Fibroblast of pulmonary artery (primary cell): ENCODE measurements at regions not wholly inside any gene's neighbourhood (a gene's known extent, or its start where the extent isn't known, plus 50 kb on each side); places are given as distances from the start of the nearest gene placed in this dataset.
A peak's percentile ranks its signal among the peaks of the same experiment; 100 is the strongest.

ENCODE experiments used
- DNase-seq: peaks from one replicate; pipeline ENCODE4 v3.0.0-alpha.2; 2010; ENCODE audit warnings: low read depth
- H3K4me3 ChIP-seq: replicated peaks from 2 replicates; pipeline ENCODE4 v1.5.1; 2011; ENCODE audit warnings: low read depth, mild to moderate bottlenecking, control low read depth, low read length, moderate library complexity
- CTCF ChIP-seq: IDR thresholded peaks from 2 replicates; pipeline ENCODE4 v1.5.1; 2011; ENCODE audit warnings: mild to moderate bottlenecking, control low read depth, low read length, inconsistent platforms; ENCODE audit errors: missing control alignments

DNA sequence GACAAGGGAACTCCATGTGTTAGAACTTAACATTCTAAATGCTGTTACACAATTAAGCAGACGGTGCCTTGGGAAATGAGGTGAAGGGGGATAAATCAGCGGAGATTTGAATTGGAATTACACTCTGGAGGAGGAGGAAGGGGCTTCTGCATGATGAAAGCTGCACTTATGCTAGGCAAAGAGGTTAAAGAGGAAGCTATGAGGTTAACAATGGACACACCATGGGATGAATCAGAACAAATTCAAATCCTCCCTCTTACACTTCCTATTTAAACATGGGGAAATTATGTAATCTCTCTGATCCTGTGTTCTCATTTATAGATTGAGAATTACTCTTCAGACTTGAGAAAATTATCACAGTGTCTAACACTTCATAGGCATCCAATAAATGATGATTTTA, 121.5 kb upstream of the SIX2 start:
- no peak overlapping the region for H3K4me3 ChIP-seq
- peak; percentile 22 for DNase-seq
- TF ChIP-seq CTCF, result no peak

DNA sequence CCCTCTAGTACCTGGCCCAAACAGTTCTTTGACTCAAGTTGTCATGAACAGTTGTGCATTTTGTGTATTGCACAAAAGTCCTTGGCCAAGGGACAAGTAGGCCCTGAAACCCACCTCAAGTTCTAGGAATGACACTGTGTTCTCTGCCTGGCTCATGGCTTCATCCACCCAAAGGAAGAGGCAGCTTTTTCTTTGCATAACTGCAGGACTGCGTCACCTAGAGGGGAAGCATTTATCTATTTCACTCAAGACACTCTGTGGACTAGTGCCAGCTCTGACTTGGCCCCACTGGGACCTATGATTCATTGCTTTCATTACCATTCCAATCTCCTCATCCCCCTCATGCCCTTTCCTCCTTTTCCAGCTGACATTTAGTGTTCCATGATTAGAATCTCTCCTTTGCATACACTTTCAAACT, 119.3 kb upstream of the SIX2 start:
- H3K4me3 ChIP-seq, result no peak overlapping the region
- DNase-seq, result peak; percentile 99
- TF ChIP-seq CTCF, result peak; percentile 30

DNA sequence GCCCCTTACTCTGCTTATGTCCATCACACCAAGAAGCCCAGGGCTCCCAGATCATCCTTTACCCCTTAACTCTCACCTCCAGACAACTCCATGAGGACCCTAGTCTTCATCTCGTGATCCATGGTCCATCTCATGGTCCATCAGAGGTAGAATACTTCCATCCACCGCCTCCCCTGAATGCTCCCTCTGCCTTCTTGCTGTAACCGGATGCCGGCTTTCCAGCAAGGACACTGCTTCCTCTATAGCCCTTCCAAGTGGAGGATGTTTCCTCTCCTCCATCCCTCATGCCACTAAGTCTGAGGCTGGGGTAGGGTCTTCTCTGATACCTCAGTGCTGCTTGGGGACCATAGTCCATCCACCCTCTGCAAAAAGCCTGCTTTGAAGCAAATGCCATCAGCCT, 118.6 kb upstream of the SIX2 start:
- no peak for TF ChIP-seq CTCF
- no peak overlapping the region for H3K4me3 ChIP-seq
- DNase-seq, result no peak

DNA sequence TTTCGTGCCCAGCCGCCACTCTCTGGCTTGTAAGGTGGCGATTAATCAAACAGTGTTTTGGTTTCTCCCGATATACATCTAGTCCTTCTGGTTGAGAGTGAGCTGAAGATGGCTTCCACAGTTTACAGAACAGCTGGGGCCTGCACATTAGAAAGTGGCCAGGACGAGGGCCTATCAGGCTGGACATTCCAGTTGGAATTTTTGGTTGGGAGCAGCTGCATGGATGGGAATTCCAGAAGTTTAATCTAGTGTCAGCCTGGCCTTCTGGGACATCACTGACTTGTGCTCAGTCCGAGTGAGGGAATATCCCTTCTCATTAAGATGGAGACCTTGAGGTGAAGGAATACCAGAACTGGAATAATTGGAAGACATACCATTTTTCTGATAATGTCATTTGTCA, 118.1 kb upstream of the SIX2 start:
- H3K4me3 ChIP-seq, result no peak overlapping the region
- no peak for TF ChIP-seq CTCF
- DNase-seq, result no peak

- TF ChIP-seq CTCF, result no peak
- DNase-seq, result no peak
- H3K4me3 ChIP-seq, result no peak overlapping the region
Observed at GRCh38 chr2:45125232-45125631, 116.0 kb upstream of the SIX2 start.

- DNase-seq, result no peak
- H3K4me3 ChIP-seq, result no peak overlapping the region
- no peak for TF ChIP-seq CTCF
Observed at GRCh38 chr2:45124456-45124855, 115.2 kb upstream of the SIX2 start.

GRCh38 chr2:45123521-45124191, 114.4 kb upstream of the SIX2 start:
- no peak for TF ChIP-seq CTCF
- H3K4me3 ChIP-seq, result no peak overlapping the region
- no peak for DNase-seq
